ENCODE measurements at regions not wholly inside any gene's neighbourhood (a gene's known extent, or its start where the extent isn't known, plus 50 kb on each side); places are given as distances from the start of the nearest gene placed in this dataset.
A peak's percentile ranks its signal among the peaks of the same experiment; 100 is the strongest.

GRCh38 chr9:88697764-88698432, 162.9 kb downstream of the NXNL2 start:
- DNase-seq: no peak

- no peak for DNase-seq
Observed at GRCh38 chr9:88702985-88703384, 168.0 kb downstream of the NXNL2 start.

GRCh38 chr9:88706193-88707113, 171.5 kb downstream of the NXNL2 start:
- no peak for DNase-seq

- DNase-seq: no peak
Observed at GRCh38 chr9:88710449-88710848, 175.5 kb downstream of the NXNL2 start.

- no peak for DNase-seq
Observed at GRCh38 chr9:88711719-88712118, 176.7 kb downstream of the NXNL2 start.

- DNase-seq: no peak
Observed at GRCh38 chr9:88712484-88712883, 177.5 kb downstream of the NXNL2 start.

- no peak for DNase-seq
Observed at GRCh38 chr9:88713010-88713409, 178.0 kb downstream of the NXNL2 start.

GRCh38 chr9:88716596-88717290, 181.8 kb downstream of the NXNL2 start:
- no peak for DNase-seq

GRCh38 chr9:88721025-88721424, 186.0 kb downstream of the NXNL2 start:
- peak; percentile 52 for DNase-seq

- no peak for DNase-seq
Observed at GRCh38 chr9:88721495-88722279, 186.7 kb downstream of the NXNL2 start.

GRCh38 chr9:88722753-88723152, 187.8 kb downstream of the NXNL2 start:
- DNase-seq: no peak

GRCh38 chr9:88723751-88724150, 188.8 kb downstream of the NXNL2 start:
- DNase-seq: no peak

- no peak for DNase-seq
Observed at GRCh38 chr9:88724331-88724730, 189.4 kb downstream of the NXNL2 start.

GRCh38 chr9:88725300-88726019, 190.5 kb downstream of the NXNL2 start:
- no peak for DNase-seq

- DNase-seq: no peak
Observed at GRCh38 chr9:88726803-88727202, 191.8 kb downstream of the NXNL2 start.

GRCh38 chr9:88730780-88731179, 195.8 kb downstream of the NXNL2 start:
- no peak for DNase-seq

- DNase-seq: no peak
Observed at GRCh38 chr9:88732128-88732527, 197.2 kb downstream of the NXNL2 start.

- peak; percentile 63 for DNase-seq
Observed at GRCh38 chr9:88733651-88734421, 198.9 kb downstream of the NXNL2 start.

GRCh38 chr9:88734527-88734926, 199.5 kb downstream of the NXNL2 start:
- no peak for DNase-seq

- no peak for DNase-seq
Observed at GRCh38 chr9:88736136-88736637, 201.2 kb downstream of the NXNL2 start.

GRCh38 chr9:88737031-88737430, 202.1 kb downstream of the NXNL2 start:
- DNase-seq: no peak

Data from right hindlimb (tissue), 1 donor.